ENCODE measurements at regions not wholly inside any gene's neighbourhood (a gene's known extent, or its start where the extent isn't known, plus 50 kb on each side); places are given as distances from the start of the nearest gene placed in this dataset.

GRCh38 chr14:76955575-76956315, 72.8 kb downstream of the IRF2BPL start:
- Histone ChIP-seq H3K4me2 (ENCODE audit: low read length) (peak overlapping the region; percentile 93), H3K36me3 (ENCODE audit: control insufficient read depth in 1 of 2, insufficient read depth in 2 of 2, low read length in 2 of 2) (no peaks in the 10 kb centered on the region), H3K27ac (ENCODE audit: low read depth, low read length) (peak overlapping the region; percentile 100), H3K9ac (ENCODE audit: low read length) (peak overlapping the region; percentile 78), H3K9me2 (ENCODE audit: insufficient read depth) (no peaks in the 10 kb centered on the region), H3K4me1 (ENCODE audit: control insufficient read depth in 1 of 2, insufficient read depth in 2 of 2, low read length in 2 of 2) (peaks cover 94 to 99% of the 10 kb centered on the region in 2 experiments), H3K4me3 (replicated peaks in 1 of 2; ENCODE audit: low read depth in 1 of 2, low read length in 2 of 2) (peak overlapping the region; percentile 1 to 52; a peak in 3 of 4 replicates), H3K9me3 (ENCODE audit: control insufficient read depth in 1 of 2, insufficient read depth in 1 of 2, low read depth in 1 of 2, low read length in 2 of 2) (no peaks in the 10 kb centered on the region), H3K27me3 (ENCODE audit: insufficient read depth, low read length) (no peaks in the 10 kb centered on the region), H3K79me2 (ENCODE audit: insufficient read depth, low read length) (no peaks in the 10 kb centered on the region), H2AFZ (ENCODE audit: low read depth, low read length, poor library complexity, severe bottlenecking) (no peak overlapping the region), H4K20me1 (ENCODE audit: insufficient read depth) (no peaks in the 10 kb centered on the region)
- peak; percentile 29 for TF ChIP-seq TCF7L2 (IDR thresholded peaks at IDR 0.05; ENCODE audit: borderline replicate concordance, extremely low read depth, insufficient read depth, insufficient read length)
- no peak for TF ChIP-seq MAX (IDR thresholded peaks at IDR 0.05)
- TF ChIP-seq YY1 (IDR thresholded peaks at IDR 0.05; ENCODE audit: extremely low read depth, insufficient replicate concordance, low read depth, low read length) = peak; percentile 3
- DNase-seq (ENCODE audit: low read depth, low spot score) (no peak), ATAC-seq (no peak)
- intact Hi-C loops (cut with micrococcal nuclease) = loop anchor here (2.0 to 5.0 kb wide), 2 partner anchors 73 to 87 kb away; partner anchors contain the start of gene IRF2BPL
- ChIA-PET RAD21 (ENCODE audit: low non-redundant PET in 1 of 2, low total read pairs in 2 of 2, uncharacterized antibody in 2 of 2, unreplicated experiment in 2 of 2) (interaction anchor here in 1 of 2 experiments (1.2 kb wide), 1 partner anchor 37 kb away, joined by 3 read pairs; no protein-coding TSS in a partner anchor), CTCF (interaction anchor here (0.7 to 1.5 kb wide), 3 partner anchors 8 to 104 kb away, joined by 3 to 9 read pairs (median 4); no protein-coding TSS in a partner anchor), POLR2A (interaction anchor here (0.9 to 2.5 kb wide), 7 partner anchors 8 to 97 kb away, joined by 3 to 15 read pairs (median 5); no protein-coding TSS in a partner anchor)
- TSS peak; percentile 73 for BruUV-seq (replicated peaks)

- intact Hi-C loops (cut with micrococcal nuclease) = loop anchor here (5.0 kb wide), 1 partner anchor 88 kb away; no protein-coding TSS in a partner anchor
- Histone ChIP-seq H2AFZ (ENCODE audit: low read depth, low read length, poor library complexity, severe bottlenecking) (no peak overlapping the region), H3K9ac (ENCODE audit: low read length) (peak overlapping the region; percentile 78), H3K36me3 (ENCODE audit: control insufficient read depth in 1 of 2, insufficient read depth in 2 of 2, low read length in 2 of 2) (no peaks in the 10 kb centered on the region), H3K4me3 (replicated peaks in 1 of 2; ENCODE audit: low read depth in 1 of 2, low read length in 2 of 2) (peak overlapping the region in 1 of 2 experiments; percentile 42; a peak in 2 of 4 replicates), H3K79me2 (ENCODE audit: insufficient read depth, low read length) (no peaks in the 10 kb centered on the region), H3K4me1 (ENCODE audit: control insufficient read depth in 1 of 2, insufficient read depth in 2 of 2, low read length in 2 of 2) (peaks cover 94 to 100% of the 10 kb centered on the region in 2 experiments), H3K9me3 (ENCODE audit: control insufficient read depth in 1 of 2, insufficient read depth in 1 of 2, low read depth in 1 of 2, low read length in 2 of 2) (no peaks in the 10 kb centered on the region), H3K4me2 (ENCODE audit: low read length) (peak overlapping the region; percentile 93), H3K27ac (ENCODE audit: low read depth, low read length) (peak overlapping the region; percentile 100), H4K20me1 (ENCODE audit: insufficient read depth) (no peaks in the 10 kb centered on the region), H3K27me3 (ENCODE audit: insufficient read depth, low read length) (no peaks in the 10 kb centered on the region), H3K9me2 (ENCODE audit: insufficient read depth) (no peaks in the 10 kb centered on the region)
- BruUV-seq (replicated peaks) = TSS peak; percentile 64
- RAD21 ChIA-PET (ENCODE audit: low non-redundant PET in 1 of 2, low total read pairs in 2 of 2, uncharacterized antibody in 2 of 2, unreplicated experiment in 2 of 2) = interaction anchor here in 1 of 2 experiments (0.7 to 1.4 kb wide), 2 partner anchors 90 to 134 kb away, joined by 3 to 6 read pairs; no protein-coding TSS in a partner anchor
- CTCF ChIA-PET = interaction anchor here (1.5 kb wide), 2 partner anchors 41 to 69 kb away, joined by 4 to 8 read pairs; no protein-coding TSS in a partner anchor
- POLR2A ChIA-PET = interaction anchor here (1.2 to 2.5 kb wide), 7 partner anchors 8 to 86 kb away, joined by 3 to 30 read pairs (median 8); no protein-coding TSS in a partner anchor
- no peak for ATAC-seq
- DNase-seq (ENCODE audit: low read depth, low spot score) = no peak
- TF ChIP-seq TCF7L2 (IDR thresholded peaks at IDR 0.05; ENCODE audit: borderline replicate concordance, extremely low read depth, insufficient read depth, insufficient read length) (no peak), FOSL1 (IDR thresholded peaks at IDR 0.05; ENCODE audit: low read depth) (no peak), ZFX (IDR thresholded peaks at IDR 0.05) (no peak), EZH2phosphoT487 (IDR thresholded peaks at IDR 0.05; ENCODE audit: borderline replicate concordance) (no peak), CEBPB (IDR thresholded peaks at IDR 0.05; ENCODE audit: low read depth) (no peak), EGR1 (IDR thresholded peaks at IDR 0.05; ENCODE audit: low read depth) (no peak), ELF1 (IDR thresholded peaks at IDR 0.05; ENCODE audit: borderline replicate concordance, low read depth) (no peak), SRF (IDR thresholded peaks at IDR 0.05; ENCODE audit: low read depth) (no peak), SIN3A (IDR thresholded peaks at IDR 0.05; ENCODE audit: low read depth) (no peak), POLR2A (IDR thresholded peaks at IDR 0.05; ENCODE audit: borderline replicate concordance, extremely low read depth, insufficient read depth, insufficient read length) (no peak), REST (IDR thresholded peaks at IDR 0.05; ENCODE audit: low read depth) (no peak), MAX (IDR thresholded peaks at IDR 0.05) (no peak)
Observed at GRCh38 chr14:76954394-76955190, 73.9 kb downstream of the IRF2BPL start.
